ENCODE measurements at regions not wholly inside any gene's neighbourhood (a gene's known extent, or its start where the extent isn't known, plus 50 kb on each side); places are given as distances from the start of the nearest gene placed in this dataset.

GRCh38 chr3:25292595-25292994, 135.5 kb upstream of the RARB start:
- TF ChIP-seq CTCF (conservative IDR thresholded peaks at IDR 0.05; ENCODE audit: low read depth in 2 of 2) (no peak), EZH2 (IDR thresholded peaks at IDR 0.05; ENCODE audit: low read depth, unreplicated experiment) (no peak), JUNB (IDR thresholded peaks at IDR 0.05; ENCODE audit: unreplicated experiment) (no peak), POLR2AphosphoS5 (IDR thresholded peaks at IDR 0.05; ENCODE audit: low read depth) (no peak), EZH2phosphoT487 (IDR thresholded peaks at IDR 0.05; ENCODE audit: unreplicated experiment) (no peak), REST (IDR thresholded peaks at IDR 0.05; ENCODE audit: unreplicated experiment) (no peak), CREB1 (CRISPR knock-in tag; IDR thresholded peaks at IDR 0.05; ENCODE audit: low read depth) (no peak), NANOG (IDR thresholded peaks at IDR 0.05; ENCODE audit: borderline replicate concordance) (no peak), STAT1 (IDR thresholded peaks at IDR 0.05; ENCODE audit: unreplicated experiment) (no peak)
